GM10266 (cell line): ENCODE measurements at regions not wholly inside any gene's neighbourhood (a gene's known extent, or its start where the extent isn't known, plus 50 kb on each side); places are given as distances from the start of the nearest gene placed in this dataset.

Experiments
- DNase-seq: peaks from one replicate; pipeline ENCODE4 v3.0.0; 2012; ENCODE audit errors: extremely low spot score
- TF ChIP-seq, protein P1 (sequence below): IDR thresholded peaks from 2 replicates; pipeline ENCODE4 v1.5.1; 2012; ENCODE audit warnings: mild to moderate bottlenecking, low read depth; ENCODE audit not compliant: control insufficient read depth, insufficient read depth; ENCODE audit errors: missing control alignments

DNA sequence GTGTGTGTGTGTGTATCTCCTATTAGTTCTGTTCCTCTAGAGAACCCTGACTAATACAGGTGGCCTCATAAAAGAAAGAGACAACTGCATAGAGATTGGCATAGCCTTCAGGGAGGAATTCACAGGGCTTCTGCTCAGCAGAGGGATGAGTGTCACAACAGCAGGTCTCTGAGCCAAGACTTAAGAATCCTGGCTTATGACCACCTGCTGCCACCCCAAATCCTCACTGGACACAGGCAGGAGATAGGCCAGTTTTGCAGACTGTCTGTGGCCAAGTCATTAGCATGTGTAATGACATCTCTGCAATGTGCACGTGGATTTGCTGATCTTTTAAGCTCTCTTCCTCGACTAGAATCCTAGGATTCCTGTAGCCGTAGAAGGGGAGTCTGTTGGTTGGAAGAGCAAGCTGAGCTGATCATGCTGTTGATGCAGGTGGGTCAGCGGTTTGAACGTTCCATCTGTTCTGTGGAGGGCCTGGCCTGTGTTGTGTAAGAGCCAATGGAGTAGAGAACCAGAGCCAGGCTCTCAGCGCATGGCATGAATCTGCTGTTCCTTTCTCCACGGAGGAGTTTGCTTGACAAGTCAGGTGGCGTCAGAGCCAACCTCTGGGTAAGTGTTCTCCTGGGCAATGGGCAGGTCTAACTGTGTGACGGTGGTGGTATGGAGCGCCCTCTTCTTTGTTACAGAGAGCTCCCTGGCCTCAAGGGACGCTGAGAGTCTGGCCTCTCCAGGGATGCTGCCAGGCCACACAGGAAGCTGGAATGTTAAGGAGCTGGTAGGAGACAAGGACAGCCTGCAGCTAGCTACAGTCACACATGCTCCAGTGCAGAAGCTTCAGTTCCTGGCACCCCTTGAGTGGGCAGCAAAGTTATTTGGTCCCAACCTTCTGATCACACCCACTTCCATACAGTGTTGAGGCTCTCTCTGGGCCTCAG, 503.1 kb downstream of the FOXO1 start:
- TF ChIP-seq, protein P1, sequence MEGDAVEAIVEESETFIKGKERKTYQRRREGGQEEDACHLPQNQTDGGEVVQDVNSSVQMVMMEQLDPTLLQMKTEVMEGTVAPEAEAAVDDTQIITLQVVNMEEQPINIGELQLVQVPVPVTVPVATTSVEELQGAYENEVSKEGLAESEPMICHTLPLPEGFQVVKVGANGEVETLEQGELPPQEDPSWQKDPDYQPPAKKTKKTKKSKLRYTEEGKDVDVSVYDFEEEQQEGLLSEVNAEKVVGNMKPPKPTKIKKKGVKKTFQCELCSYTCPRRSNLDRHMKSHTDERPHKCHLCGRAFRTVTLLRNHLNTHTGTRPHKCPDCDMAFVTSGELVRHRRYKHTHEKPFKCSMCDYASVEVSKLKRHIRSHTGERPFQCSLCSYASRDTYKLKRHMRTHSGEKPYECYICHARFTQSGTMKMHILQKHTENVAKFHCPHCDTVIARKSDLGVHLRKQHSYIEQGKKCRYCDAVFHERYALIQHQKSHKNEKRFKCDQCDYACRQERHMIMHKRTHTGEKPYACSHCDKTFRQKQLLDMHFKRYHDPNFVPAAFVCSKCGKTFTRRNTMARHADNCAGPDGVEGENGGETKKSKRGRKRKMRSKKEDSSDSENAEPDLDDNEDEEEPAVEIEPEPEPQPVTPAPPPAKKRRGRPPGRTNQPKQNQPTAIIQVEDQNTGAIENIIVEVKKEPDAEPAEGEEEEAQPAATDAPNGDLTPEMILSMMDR: no peak
- no peak for DNase-seq

DNA sequence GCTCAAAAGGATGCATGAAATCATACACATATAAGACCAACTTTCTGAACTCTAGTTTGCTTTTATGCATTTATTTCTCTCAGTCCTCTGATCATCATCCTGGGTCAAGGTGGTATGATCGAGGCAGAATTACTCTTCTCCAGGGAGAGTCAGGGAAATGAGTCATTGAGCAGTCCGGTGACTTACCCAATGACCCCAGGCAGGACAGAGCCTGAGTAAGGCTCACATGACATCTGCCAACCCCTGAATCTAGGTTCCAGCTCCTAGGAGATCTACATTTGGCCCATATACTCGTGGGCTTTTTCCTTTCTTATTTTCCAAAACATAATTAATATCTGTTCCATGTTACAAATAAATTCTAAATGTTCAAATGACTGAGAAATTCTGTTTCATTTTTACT, 502.3 kb downstream of the FOXO1 start:
- TF ChIP-seq, protein P1: no peak
- no peak for DNase-seq

DNA sequence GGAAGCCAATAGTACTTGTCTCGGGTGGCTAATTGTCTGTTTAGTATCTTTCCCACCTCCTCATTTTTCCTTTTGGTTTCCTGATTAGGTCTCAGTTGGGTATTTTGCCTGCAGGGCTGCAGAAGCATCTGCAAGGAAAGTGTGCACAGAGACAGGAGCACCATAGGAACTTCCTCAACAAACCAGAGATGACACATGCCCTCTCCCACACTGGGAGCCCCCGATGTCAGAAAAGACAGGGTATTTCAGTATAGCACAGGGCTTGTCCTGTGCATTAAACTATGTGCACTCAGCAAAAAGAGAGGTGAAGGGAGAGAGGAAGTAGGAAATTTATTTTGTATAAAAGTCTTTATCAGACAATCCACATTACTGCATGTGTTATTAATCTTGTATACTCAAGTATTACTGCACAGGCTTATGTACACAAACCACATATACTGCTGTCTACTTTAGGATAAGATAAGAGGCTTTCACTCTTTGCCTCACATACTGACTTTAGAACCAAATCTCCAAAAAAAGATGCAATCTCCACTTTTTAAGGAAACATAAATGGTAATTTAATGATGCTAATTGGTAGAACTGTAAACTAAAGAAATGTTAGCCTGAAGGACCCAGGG, 501.0 kb downstream of the FOXO1 start:
- TF ChIP-seq, protein P1: no peak
- DNase-seq: no peak

DNA sequence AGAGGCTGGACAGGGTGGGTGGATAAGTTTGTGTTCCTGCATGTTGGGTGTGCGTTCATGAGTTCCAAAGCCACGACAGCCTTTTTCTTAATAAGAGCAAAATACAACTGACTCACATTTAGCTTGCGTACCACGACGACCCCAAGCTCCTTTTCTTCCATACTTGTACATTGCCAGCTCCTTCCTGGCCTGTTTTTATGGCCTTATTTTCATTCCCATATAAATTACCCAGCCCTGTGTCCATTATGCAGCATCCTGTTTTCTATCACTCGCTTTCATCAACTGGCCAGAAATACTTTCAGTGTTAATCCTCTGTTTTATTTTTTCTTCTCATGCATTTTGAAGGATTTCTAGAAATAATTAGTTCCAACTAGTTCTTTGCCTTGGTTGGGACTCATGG, 499.1 kb downstream of the FOXO1 start:
- TF ChIP-seq, protein P1: no peak
- DNase-seq: no peak

DNA sequence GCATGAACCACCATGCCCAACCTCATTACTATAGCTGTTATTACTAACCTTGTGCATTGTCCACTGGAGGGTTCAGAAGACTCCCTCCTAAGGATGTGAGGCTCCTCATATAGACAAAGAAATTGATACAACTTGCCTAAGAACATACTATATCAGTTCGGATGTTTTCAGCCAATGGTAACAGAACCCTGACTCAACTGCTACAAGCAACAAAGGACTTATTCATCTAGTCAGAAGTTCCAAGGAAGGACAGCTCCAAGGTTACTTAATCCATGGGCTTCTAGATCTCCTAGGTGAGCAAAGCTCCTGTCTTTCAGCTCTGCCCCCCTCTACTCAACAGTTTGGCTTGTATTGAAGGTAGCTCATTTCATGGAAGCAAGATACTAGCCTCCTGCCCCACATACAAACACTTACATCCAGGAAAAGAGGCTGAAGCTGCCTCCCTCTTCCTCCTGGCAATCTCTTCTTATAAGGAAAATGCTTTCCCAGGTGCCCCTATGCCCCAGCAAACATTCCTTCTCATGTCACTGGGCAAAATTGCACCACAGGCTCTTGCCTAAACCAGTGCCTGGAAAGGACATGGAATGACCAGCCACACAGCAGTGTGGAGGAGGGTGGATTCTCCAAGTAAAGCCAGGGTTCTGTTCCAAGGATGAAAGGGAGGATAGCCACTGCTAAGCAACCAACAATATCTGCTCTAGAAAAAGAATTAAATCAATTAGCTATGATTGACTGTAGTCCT, 497.8 kb downstream of the FOXO1 start:
- DNase-seq: no peak
- TF ChIP-seq, protein P1: no peak

DNA sequence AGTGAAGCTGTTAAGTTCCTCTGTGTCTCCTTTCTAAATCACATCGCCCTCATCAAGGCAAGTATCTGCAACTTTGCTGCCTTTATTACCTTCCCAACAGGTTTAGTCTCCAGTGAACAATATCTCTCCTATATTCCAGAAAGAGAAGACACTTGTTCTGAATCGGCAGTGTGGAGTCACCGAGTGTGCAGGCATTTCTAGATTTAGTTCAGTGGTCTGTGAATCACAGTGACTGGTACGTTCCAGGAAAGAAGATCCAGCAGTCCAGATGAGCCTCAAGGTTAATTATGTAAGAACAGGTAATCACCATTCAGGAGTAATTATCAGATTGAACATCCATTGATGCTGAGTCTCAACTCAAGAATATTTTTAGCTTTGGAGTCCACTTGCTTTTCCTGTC, 497.0 kb downstream of the FOXO1 start:
- TF ChIP-seq, protein P1: no peak
- DNase-seq: no peak
